NB4 (cell line): ENCODE measurements at regions not wholly inside any gene's neighbourhood (a gene's known extent, or its start where the extent isn't known, plus 50 kb on each side); places are given as distances from the start of the nearest gene placed in this dataset.

Experiments
- DNase-seq: peaks from one replicate; pipeline ENCODE4 v3.0.0; 2010; ENCODE audit warnings: low read depth
- H3K4me3 ChIP-seq: one replicate; pipeline ENCODE4 v1.5.1; 2011; ENCODE audit warnings: mild to moderate bottlenecking, low read depth, low read length, moderate library complexity
- CTCF ChIP-seq: IDR thresholded peaks from one replicate; pipeline ENCODE4 v1.5.1; 2012; ENCODE audit warnings: low read depth, low read length
- MYC ChIP-seq: IDR thresholded peaks from 2 replicates; pipeline ENCODE4 v1.6.1; 2011; ENCODE audit warnings: low read depth, low read length
- POLR2A ChIP-seq: IDR thresholded peaks from 2 replicates; pipeline ENCODE4 v1.6.1; 2011; ENCODE audit warnings: mild to moderate bottlenecking; ENCODE audit not compliant: insufficient read length; ENCODE audit errors: extremely low read depth
- TF ChIP-seq, protein P1 (sequence below): IDR thresholded peaks from 2 replicates; pipeline ENCODE4 v1.6.1; 2011; ENCODE audit warnings: low read depth, low read length

DNA sequence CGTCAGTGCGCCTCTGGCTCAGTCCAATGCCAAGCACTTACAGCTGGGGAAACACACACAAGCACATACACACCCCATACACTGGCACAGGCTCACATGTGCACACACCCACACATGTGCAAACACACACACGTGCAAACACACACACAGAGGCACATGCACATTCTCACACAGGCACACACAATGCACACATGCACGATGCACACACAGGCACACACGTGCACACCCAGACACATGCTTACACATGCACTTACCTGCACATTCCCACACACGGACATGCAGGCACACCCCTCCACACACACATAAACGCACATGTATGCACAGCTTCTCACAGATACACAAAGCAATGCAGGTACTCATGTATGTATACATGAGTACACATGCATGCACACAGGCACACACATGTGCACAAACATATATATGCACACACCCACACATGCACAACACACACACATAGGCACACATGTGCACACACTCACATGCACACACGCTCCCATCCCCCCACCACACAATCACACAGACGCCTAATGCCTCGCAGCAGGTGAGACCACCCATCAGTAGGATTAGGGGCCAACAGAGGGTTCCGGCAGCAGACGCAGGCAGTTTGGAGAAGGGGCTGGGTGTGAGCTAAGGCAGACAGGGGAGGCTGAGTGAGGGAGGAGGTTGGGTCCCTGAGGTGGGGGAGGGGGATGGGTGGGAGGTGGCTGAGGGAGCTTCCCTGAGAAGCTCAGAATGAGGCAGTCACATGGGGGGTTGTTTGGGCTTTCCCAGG, 71.2 kb upstream of the SLCO4A1 start:
- DNase-seq = no peak
- H3K4me3 ChIP-seq = no peak overlapping the region
- TF ChIP-seq CTCF = no peak
- TF ChIP-seq, protein P1, sequence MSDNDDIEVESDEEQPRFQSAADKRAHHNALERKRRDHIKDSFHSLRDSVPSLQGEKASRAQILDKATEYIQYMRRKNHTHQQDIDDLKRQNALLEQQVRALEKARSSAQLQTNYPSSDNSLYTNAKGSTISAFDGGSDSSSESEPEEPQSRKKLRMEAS = peak; percentile 17; the same call in 1 of the 2 replicates

DNA sequence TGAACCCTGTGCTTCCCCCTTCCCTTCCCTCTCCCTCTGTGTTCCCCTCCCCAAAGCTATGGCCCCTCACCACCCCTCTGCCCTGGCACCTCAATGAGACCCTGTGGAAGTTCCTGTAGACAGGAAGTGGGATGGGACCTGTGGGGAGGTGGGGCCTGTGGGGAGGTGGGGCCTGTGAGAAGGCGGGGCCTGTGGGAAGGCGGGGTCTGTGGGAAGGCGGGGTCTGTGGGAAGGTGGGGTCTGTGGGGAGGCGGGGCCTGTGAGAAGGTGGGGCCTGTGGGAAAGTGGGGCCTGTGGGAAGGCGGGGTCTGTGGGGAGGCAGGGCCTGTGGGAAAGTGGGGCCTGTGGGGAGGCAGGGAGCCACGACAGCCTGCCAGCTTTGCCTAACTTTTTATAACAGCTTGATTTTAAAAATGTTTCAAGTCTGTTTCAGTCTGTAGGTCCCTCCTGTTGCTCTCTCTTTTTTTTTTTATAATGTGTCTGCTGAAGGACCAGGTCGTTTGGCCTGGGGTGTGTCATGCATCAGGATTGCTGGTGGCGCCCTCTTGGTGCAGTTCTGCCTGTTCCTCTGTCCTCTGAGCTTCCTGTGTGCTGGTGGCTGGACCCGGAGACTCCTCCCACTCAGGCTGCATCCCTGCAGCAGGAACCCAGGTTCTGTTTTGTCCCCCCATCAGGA, 70.5 kb upstream of the SLCO4A1 start:
- H3K4me3 ChIP-seq = no peak overlapping the region
- peak; percentile 63 for DNase-seq
- TF ChIP-seq, protein P1 = no peak
- no peak for TF ChIP-seq POLR2A
- peak; percentile 51 for TF ChIP-seq CTCF
- TF ChIP-seq MYC = no peak

- TF ChIP-seq, protein P1 = no peak
- no peak for TF ChIP-seq CTCF
- no peak for TF ChIP-seq POLR2A
- no peak for TF ChIP-seq MYC
- H3K4me3 ChIP-seq = no peak overlapping the region
- DNase-seq = no peak
Observed at GRCh38 chr20:62572980-62573379, 69.3 kb upstream of the SLCO4A1 start.

DNA sequence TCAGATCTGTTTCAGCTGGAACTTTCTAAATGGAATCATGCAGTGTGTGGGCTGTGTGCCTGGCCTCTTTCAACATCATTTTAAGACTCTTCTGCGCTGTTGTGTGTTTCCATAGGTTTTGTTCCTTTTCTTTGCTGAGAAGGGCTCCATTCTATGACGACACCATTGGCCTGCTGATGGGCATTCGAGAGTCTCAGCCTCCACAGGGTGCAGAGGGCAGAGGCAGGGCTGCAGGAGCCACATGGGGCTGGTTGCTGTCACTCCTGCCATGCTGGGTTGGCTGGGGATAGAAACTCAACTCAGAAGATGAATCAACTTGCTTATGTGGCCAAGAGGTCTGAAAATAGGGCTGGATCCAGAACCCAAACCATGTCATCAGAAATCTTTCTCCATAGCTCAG, 68.5 kb upstream of the SLCO4A1 start:
- no peak overlapping the region for H3K4me3 ChIP-seq
- no peak for TF ChIP-seq CTCF
- TF ChIP-seq, protein P1 = no peak
- DNase-seq = no peak

- TF ChIP-seq POLR2A = no peak
- no peak for TF ChIP-seq MYC
- TF ChIP-seq, protein P1 = no peak
- no peak for TF ChIP-seq CTCF
- no peak for DNase-seq
- no peak overlapping the region for H3K4me3 ChIP-seq
Observed at GRCh38 chr20:62574230-62574993, 67.9 kb upstream of the SLCO4A1 start.
